CD14-positive monocyte (primary cell): ENCODE measurements at regions not wholly inside any gene's neighbourhood (a gene's known extent, or its start where the extent isn't known, plus 50 kb on each side); places are given as distances from the start of the nearest gene placed in this dataset.

Experiments
- DNase-seq, 3 donors: peaks; one replicate each; pipeline ENCODE4 v3.0.0-alpha.2; 2011 to 2022
- H2AFZ ChIP-seq: 2 replicates; pipeline ENCODE4 v1.6.0; 2012; ENCODE audit warnings: mild to moderate bottlenecking, low read depth, low read length, inconsistent platforms; ENCODE audit not compliant: insufficient read depth, poor library complexity, severe bottlenecking
- H3K27ac ChIP-seq, 2 donors: 1 replicate in 1 of 2; 2 replicates in 1 of 2; pipeline ENCODE4 v1.5.1; 2012 to 2013; ENCODE audit warnings: low read length in 2 of 2, control low read depth in 1 of 2, inconsistent platforms in 1 of 2, low read depth in 1 of 2, mild to moderate bottlenecking in 1 of 2
- H3K27me3 ChIP-seq, 2 donors: one replicate each; pipeline versions ENCODE4 v1.6.0 to v1.6.1; 2011 to 2013; ENCODE audit warnings: low read length in 2 of 2; ENCODE audit not compliant: control insufficient read depth in 2 of 2, insufficient read depth in 2 of 2
- H3K36me3 ChIP-seq, 2 donors: replicated peaks in 1 of 2; 1 replicate in 1 of 2; 2 replicates in 1 of 2; pipeline versions ENCODE4 v1.5.1 to v1.6.1; 2012 to 2013; ENCODE audit warnings: low read length in 2 of 2, control low read depth in 1 of 2, inconsistent platforms in 1 of 2, mild to moderate bottlenecking in 1 of 2; ENCODE audit not compliant: insufficient read depth in 2 of 2, control insufficient read depth in 1 of 2
- H3K4me1 ChIP-seq, 2 donors: 1 replicate in 1 of 2; 2 replicates in 1 of 2; pipeline versions ENCODE4 v1.5.1 to v1.6.1; 2012 to 2013; ENCODE audit warnings: low read length in 2 of 2, control low read depth in 1 of 2, inconsistent platforms in 1 of 2, mild to moderate bottlenecking in 1 of 2, moderate library complexity in 1 of 2; ENCODE audit not compliant: insufficient read depth in 2 of 2, control insufficient read depth in 1 of 2
- H3K4me2 ChIP-seq: replicated peaks from 2 replicates; pipeline ENCODE3; 2012; ENCODE audit warnings: low read length, moderate library complexity, mild to moderate bottlenecking; ENCODE audit not compliant: poor library complexity, severe bottlenecking; ENCODE audit errors: extremely low read depth
- H3K4me3 ChIP-seq, 3 experiments: fragments of 200-600 bp in 1 of 3; sonication (generic) in 1 of 3; replicated peaks in 1 of 3; 1 replicate in 2 of 3; 2 replicates in 1 of 3; pipeline ENCODE4 v1.5.1; 2011 to 2013; ENCODE audit warnings: low read length in 3 of 3, mild to moderate bottlenecking in 3 of 3, control low read depth in 2 of 3, low read depth in 2 of 3, inconsistent platforms in 1 of 3, moderate library complexity in 1 of 3
- H3K79me2 ChIP-seq: 2 replicates; pipeline ENCODE4 v1.6.0; 2012; ENCODE audit warnings: mild to moderate bottlenecking, control low read depth, inconsistent platforms, low read length, moderate library complexity; ENCODE audit not compliant: insufficient read depth
- H3K9ac ChIP-seq: 2 replicates; pipeline ENCODE4 v1.6.0; 2017; ENCODE audit warnings: low read length, mild to moderate bottlenecking; ENCODE audit not compliant: insufficient read depth, poor library complexity, severe bottlenecking
- H3K9me3 ChIP-seq, 2 donors: replicated peaks in 1 of 2; 1 replicate in 1 of 2; 2 replicates in 1 of 2; pipeline versions ENCODE4 v1.5.1 to v1.6.1; 2012 to 2013; ENCODE audit warnings: low read length in 2 of 2, control low read depth in 1 of 2; ENCODE audit not compliant: control insufficient read depth in 1 of 2, insufficient read depth in 1 of 2
- H4K20me1 ChIP-seq: 2 replicates; pipeline ENCODE4 v1.6.0; 2012; ENCODE audit warnings: mild to moderate bottlenecking, low read length, control low read depth, moderate library complexity; ENCODE audit not compliant: insufficient read depth
- H3K27ac Mint-ChIP-seq, 7 donors: one replicate each; pipeline ENCODE4 v1.8.0; 2020; ENCODE audit warnings: mild to moderate bottlenecking in 7 of 7, mixed read lengths in 7 of 7, moderate library complexity in 6 of 7, inconsistent platforms in 2 of 7
- H3K27me3 Mint-ChIP-seq, 3 donors: one replicate each; pipeline ENCODE4 v1.8.0; 2021 to 2022; ENCODE audit warnings: low read depth in 3 of 3, mild to moderate bottlenecking in 3 of 3, mixed read lengths in 3 of 3, moderate library complexity in 3 of 3, inconsistent platforms in 1 of 3
- H3K36me3 Mint-ChIP-seq, 2 donors: one replicate each; pipeline ENCODE4 v1.8.0; 2020; ENCODE audit warnings: mixed read lengths in 2 of 2, inconsistent platforms in 1 of 2, mild to moderate bottlenecking in 1 of 2
- H3K4me1 Mint-ChIP-seq: one replicate; pipeline ENCODE4 v1.8.0; 2020; ENCODE audit warnings: mild to moderate bottlenecking, mixed read lengths
- H3K4me3 Mint-ChIP-seq, 2 donors: one replicate each; pipeline ENCODE4 v1.8.0; 2020; ENCODE audit warnings: mild to moderate bottlenecking in 2 of 2, mixed read lengths in 2 of 2, moderate library complexity in 1 of 2
- H3K9me3 Mint-ChIP-seq, 7 donors: one replicate each; pipeline ENCODE4 v1.8.0; 2020 to 2022; ENCODE audit warnings: mixed read lengths in 7 of 7, mild to moderate bottlenecking in 6 of 7, moderate library complexity in 6 of 7, inconsistent platforms in 2 of 7
- WGBS: methylation state at CpG from one replicate; pipeline ENCODE4 v1.1.5; 2013; ENCODE audit warnings: missing lambda C conversion rate; ENCODE audit not compliant: insufficient coverage; 5-methylcytosine and 5-hydroxymethylcytosine counted together
- intact Hi-C, 2 donors: fragments of 100-400 bp; cut with micrococcal nuclease; formaldehyde crosslinking; loops; one replicate each; pipeline versions ENCODE4 v1.15.0 to v1.15.1; 2023
- TF ChIP-seq, protein P1 (sequence below): fragments of 200-600 bp; IDR thresholded peaks from one replicate; pipeline ENCODE4 v1.8.0; 2022; ENCODE audit warnings: antibody characterized with exemption, mild to moderate bottlenecking

DNA sequence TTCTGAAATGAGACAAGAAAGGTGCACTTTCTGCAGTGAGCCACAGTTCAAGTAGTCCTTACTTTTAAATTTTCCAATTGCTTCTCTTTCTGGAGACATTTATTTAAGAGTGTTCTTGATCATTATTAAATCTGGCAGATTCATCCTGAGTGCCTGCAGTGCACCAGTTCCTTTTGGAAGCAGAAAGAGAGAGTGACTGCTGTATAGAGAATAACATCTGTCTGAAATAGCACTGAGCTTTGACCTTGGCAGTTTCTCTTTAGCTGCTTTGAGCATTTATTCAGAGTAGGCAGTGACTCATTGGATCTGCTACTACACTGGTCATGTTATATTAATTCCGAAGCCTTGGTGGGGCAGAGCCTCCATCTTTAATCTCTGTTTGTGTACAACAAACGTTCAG, 1373.7 kb downstream of the PCDH9 start:
- H3K9me3 ChIP-seq: no peaks in the 10 kb centered on the region
- Mint-ChIP-seq H3K4me3 (no peak overlapping the region), H3K27me3 (peaks cover 0 to 1% (median 0%) of the 10 kb centered on the region in 3 donors), H3K4me1 (peaks cover 4% of the 10 kb centered on the region), H3K9me3 (peaks cover 0 to 1% (median 0%) of the 10 kb centered on the region in 7 donors), H3K27ac (no peak overlapping the region), H3K36me3 (no peaks in the 10 kb centered on the region)
- no CpG with 5 or more reads among the region's 2 CpGs for WGBS
- intact Hi-C loops: no loop called here
- H4K20me1 ChIP-seq: no peaks in the 10 kb centered on the region
- H3K4me2 ChIP-seq: no peak overlapping the region
- H3K4me3 ChIP-seq: no peak overlapping the region
- H3K4me1 ChIP-seq: no peaks in the 10 kb centered on the region
- DNase-seq: no peak
- H3K9ac ChIP-seq: no peak overlapping the region
- no peaks in the 10 kb centered on the region for H3K79me2 ChIP-seq
- H3K27ac ChIP-seq: no peak overlapping the region
- no peak overlapping the region for H2AFZ ChIP-seq
- H3K36me3 ChIP-seq: no peaks in the 10 kb centered on the region
- TF ChIP-seq, protein P1, sequence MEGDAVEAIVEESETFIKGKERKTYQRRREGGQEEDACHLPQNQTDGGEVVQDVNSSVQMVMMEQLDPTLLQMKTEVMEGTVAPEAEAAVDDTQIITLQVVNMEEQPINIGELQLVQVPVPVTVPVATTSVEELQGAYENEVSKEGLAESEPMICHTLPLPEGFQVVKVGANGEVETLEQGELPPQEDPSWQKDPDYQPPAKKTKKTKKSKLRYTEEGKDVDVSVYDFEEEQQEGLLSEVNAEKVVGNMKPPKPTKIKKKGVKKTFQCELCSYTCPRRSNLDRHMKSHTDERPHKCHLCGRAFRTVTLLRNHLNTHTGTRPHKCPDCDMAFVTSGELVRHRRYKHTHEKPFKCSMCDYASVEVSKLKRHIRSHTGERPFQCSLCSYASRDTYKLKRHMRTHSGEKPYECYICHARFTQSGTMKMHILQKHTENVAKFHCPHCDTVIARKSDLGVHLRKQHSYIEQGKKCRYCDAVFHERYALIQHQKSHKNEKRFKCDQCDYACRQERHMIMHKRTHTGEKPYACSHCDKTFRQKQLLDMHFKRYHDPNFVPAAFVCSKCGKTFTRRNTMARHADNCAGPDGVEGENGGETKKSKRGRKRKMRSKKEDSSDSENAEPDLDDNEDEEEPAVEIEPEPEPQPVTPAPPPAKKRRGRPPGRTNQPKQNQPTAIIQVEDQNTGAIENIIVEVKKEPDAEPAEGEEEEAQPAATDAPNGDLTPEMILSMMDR: no peak
- no peaks in the 10 kb centered on the region for H3K27me3 ChIP-seq

DNA sequence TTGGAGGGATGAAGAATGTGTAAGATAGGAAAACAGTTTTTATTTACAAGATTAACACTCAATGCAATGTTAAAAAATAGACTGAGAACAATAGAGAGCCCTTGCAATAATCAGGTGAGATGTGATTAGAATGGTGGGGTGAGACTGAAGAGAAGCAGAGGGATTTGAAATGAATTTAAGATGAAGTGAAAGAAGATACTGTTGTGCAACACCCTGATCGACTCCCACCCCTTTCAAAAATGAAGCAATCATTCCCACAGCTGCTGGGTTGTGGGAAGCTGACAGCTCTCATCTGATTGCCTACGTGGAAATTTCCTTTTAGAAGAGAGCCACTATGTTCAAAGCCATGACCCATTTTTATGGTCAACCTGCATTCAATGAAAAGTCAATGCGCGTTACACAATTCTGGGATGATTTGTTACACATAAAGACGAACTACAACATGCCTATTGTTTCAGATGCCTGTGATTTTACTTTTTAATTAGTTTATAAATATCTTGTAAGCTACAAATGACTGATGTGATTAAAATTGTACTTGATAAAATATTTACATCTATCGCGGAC, 1374.8 kb downstream of the PCDH9 start:
- no peak overlapping the region for H3K9ac ChIP-seq
- no CpG with 5 or more reads among the region's 7 CpGs for WGBS
- H3K36me3 ChIP-seq: no peaks in the 10 kb centered on the region
- H2AFZ ChIP-seq: no peak overlapping the region
- no peaks in the 10 kb centered on the region for H3K9me3 ChIP-seq
- no peak overlapping the region for H3K4me2 ChIP-seq
- no peaks in the 10 kb centered on the region for H4K20me1 ChIP-seq
- Mint-ChIP-seq H3K27me3 (no peaks in the 10 kb centered on the region), H3K4me1 (peaks cover 4% of the 10 kb centered on the region), H3K4me3 (no peak overlapping the region), H3K36me3 (no peaks in the 10 kb centered on the region), H3K9me3 (peaks cover 0 to 1% (median 0%) of the 10 kb centered on the region in 7 donors), H3K27ac (no peak overlapping the region)
- intact Hi-C loops: no loop called here
- H3K4me3 ChIP-seq: no peak overlapping the region
- H3K4me1 ChIP-seq: no peaks in the 10 kb centered on the region
- H3K27me3 ChIP-seq: no peaks in the 10 kb centered on the region
- TF ChIP-seq, protein P1: no peak
- no peak for DNase-seq
- no peak overlapping the region for H3K27ac ChIP-seq
- H3K79me2 ChIP-seq: no peaks in the 10 kb centered on the region
